GM10266 (cell line): ENCODE measurements at regions not wholly inside any gene's neighbourhood (a gene's known extent, or its start where the extent isn't known, plus 50 kb on each side); places are given as distances from the start of the nearest gene placed in this dataset.

Source experiments
- DNase-seq: peaks from one replicate; pipeline ENCODE4 v3.0.0; 2012; ENCODE audit errors: extremely low spot score
- TF ChIP-seq, protein P1 (sequence below): IDR thresholded peaks from 2 replicates; pipeline ENCODE4 v1.5.1; 2012; ENCODE audit warnings: mild to moderate bottlenecking, low read depth; ENCODE audit not compliant: control insufficient read depth, insufficient read depth; ENCODE audit errors: missing control alignments

DNA sequence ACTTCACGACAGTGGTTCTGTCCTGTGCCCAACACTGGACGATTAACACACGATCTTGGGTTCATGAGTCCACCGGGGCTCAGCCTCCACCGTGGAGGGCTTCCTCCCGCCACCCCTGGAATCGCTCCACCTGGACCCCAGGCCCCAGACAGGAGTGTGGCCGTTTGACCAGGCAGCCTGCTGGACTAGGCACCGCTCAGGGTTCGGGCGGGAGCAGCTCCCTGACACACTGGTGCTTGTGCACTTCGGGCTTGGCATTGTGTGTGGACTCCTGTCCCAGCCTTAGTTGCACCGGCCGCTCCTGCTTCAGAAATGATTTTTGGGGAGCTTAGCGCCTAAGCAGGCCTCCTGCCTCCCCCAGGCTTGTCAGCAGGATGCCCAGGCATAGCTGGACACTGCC, 617.4 kb upstream of the SALL3 start:
- TF ChIP-seq, protein P1, sequence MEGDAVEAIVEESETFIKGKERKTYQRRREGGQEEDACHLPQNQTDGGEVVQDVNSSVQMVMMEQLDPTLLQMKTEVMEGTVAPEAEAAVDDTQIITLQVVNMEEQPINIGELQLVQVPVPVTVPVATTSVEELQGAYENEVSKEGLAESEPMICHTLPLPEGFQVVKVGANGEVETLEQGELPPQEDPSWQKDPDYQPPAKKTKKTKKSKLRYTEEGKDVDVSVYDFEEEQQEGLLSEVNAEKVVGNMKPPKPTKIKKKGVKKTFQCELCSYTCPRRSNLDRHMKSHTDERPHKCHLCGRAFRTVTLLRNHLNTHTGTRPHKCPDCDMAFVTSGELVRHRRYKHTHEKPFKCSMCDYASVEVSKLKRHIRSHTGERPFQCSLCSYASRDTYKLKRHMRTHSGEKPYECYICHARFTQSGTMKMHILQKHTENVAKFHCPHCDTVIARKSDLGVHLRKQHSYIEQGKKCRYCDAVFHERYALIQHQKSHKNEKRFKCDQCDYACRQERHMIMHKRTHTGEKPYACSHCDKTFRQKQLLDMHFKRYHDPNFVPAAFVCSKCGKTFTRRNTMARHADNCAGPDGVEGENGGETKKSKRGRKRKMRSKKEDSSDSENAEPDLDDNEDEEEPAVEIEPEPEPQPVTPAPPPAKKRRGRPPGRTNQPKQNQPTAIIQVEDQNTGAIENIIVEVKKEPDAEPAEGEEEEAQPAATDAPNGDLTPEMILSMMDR: no peak
- DNase-seq: no peak

DNA sequence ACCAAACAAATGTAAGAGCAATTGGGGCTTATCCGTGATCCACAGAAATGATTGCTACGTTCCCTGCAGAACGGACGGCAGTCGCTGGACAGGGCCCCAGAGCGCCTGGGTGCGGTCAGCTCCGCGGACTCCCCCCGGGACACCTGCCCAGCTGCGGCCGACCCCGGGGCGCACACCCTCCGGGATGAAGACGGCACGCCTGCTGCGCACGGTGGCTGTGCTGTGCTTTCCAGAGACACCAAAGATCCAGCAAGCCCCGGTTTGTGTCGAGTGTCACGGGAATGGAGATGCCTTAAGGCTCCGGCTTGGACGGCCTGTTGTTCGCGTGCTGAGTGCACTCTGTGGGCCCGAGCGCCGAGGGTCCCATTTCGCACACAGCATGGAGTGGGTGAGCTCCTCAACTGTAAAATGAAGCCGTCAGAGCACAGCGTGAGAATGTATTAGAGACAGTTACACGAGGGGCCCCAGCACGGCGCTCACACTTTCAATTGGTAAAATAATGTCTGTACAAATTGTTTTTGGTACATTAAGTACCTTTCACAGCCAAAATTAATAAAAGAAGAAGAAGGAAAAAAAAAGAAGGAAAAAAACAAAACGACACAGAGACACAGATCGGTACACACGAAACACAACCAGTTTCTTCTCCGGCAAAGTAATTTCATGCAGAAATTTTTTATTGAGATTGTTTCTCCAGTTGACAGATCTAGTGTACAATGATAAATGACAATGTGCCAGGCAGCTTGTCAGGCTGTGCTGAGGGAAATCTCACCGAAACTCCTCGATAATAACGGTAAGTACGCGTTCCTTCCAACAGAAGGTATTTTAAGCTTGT, 615.8 kb upstream of the SALL3 start:
- no peak for DNase-seq
- TF ChIP-seq, protein P1: no peak

DNA sequence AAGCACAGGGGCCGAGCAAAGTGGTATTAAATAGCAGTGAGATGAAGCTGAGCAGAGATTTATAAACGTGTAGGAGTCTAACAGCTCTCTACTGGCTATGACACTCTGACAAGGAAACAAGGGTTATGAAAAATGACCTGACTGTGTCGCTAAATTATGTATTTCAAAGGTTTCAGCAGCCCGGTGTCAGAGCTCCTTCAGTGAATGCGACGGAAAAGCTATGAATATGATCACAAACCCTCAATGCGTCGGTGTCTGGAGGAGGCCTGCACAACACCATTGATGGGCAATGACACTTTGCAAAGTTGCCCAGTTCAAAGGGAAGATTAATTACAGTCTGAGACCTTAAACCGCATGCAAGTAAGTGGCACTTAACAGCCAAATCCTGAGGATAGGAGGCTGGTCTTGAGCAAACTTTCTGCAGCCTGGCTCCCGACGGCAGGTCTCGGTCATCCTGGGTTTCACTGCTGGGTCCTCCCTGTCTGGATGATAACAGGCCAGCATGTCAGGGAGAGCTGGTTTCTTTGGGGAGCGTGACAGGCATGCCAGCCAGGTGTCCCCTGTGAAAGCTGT, 615.1 kb upstream of the SALL3 start:
- TF ChIP-seq, protein P1: no peak
- no peak for DNase-seq

DNA sequence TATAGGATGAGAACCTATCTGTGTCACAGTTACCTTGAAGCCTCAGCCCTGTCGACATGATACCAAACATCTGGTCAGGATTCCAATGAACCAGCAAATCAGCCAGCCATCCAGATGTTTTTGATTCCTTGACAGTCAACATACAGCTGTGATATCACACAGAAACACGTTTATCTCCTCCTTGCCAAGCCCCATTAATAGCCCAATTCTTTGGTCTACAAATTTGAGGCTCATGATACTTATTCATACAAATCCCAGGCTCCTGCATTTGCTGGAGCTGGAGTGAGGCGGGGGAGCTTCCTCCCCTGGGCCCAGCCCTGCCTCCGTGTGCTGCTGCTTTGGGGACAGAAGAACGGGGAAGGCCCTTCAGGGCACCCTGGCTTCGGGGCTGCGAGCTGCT, 611.6 kb upstream of the SALL3 start:
- TF ChIP-seq, protein P1: no peak

DNA sequence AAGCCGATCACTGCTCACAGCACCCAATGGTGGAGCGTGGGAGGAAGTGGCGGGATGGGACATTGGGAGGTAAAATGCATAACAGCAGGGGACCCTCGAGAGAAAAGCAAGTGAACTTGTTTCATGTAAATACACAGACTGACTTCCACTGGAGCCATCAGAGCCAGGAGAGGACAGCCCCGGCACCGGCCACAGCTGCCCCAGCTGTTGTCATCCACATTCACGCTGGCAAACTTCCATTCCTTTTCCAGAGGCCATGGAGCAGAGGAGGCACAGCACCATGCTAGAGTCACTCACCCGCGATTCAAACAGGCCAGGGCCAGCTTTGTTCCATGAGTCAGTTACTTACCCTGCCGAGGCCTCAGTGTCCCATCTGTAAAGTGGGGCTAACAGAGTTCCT, 610.9 kb upstream of the SALL3 start:
- no peak for DNase-seq
- TF ChIP-seq, protein P1: no peak

More for the DNA sequence above, 611.6 kb upstream of the SALL3 start:
- no peak for DNase-seq

DNA sequence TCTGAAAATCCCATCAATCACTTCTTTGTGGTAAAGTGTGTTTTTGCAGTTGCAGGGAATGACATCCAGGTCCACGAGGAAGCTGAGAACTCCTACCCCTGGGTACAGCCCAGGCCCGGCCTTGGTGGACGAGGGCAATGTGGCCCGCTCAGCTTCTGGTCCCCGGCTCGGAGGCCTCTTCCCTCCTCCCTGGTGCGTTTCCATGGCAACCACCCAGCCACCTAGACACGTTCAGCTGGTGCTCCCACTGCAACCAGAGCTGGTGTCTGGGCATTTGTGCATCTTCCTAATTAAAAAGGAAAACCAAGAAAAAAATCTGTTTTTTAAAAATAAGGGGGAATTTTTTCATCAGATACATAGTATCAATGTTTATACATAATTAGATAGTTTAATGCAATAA, 603.6 kb upstream of the SALL3 start:
- TF ChIP-seq, protein P1: no peak
- no peak for DNase-seq

DNA sequence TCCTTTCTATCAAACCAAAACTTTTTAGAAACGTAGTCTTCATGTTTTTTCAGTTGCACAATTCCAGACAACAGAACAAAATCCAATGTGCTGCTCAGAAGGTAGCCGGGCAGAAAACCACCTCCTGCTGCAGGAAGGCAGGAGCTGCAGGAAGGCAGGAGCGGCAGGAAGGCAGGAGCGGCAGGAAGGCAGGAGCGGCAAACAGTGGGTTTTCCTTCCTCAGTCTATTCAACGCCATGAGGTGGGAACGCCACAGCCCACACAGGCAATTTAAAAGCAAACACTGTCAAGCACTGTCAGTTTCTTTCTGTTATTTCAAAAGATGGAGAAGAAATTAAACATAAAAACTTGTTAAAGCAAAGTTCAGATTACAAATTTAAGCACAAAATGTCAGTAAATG, 601.2 kb upstream of the SALL3 start:
- TF ChIP-seq, protein P1: no peak
- no peak for DNase-seq
